Brain microvascular endothelial cell (primary cell): ENCODE measurements at regions not wholly inside any gene's neighbourhood (a gene's known extent, or its start where the extent isn't known, plus 50 kb on each side); places are given as distances from the start of the nearest gene placed in this dataset.

ENCODE experiments used
- DNase-seq: peaks from one replicate; pipeline ENCODE4 v3.0.0-alpha.2; 2020
- H3K27ac ChIP-seq: fragments of 250-450 bp; sonication (Bioruptor Pico); 2 replicates; pipeline ENCODE4 v1.5.1; 2020; ENCODE audit warnings: mild to moderate bottlenecking, moderate library complexity
- H3K27me3 ChIP-seq: fragments of 250-450 bp; sonication (Bioruptor Pico); replicated peaks from 2 replicates; pipeline ENCODE4 v1.5.1; 2020; ENCODE audit warnings: mild to moderate bottlenecking
- H3K36me3 ChIP-seq: fragments of 250-450 bp; sonication (Bioruptor Pico); replicated peaks from 2 replicates; pipeline ENCODE4 v1.5.1; 2020; ENCODE audit warnings: mild to moderate bottlenecking
- H3K4me3 ChIP-seq: 2 replicates; pipeline ENCODE4 v1.5.1; 2011; ENCODE audit warnings: low read depth, mild to moderate bottlenecking, control low read depth, low read length, moderate library complexity
- CTCF ChIP-seq: IDR thresholded peaks from 2 replicates; pipeline ENCODE4 v1.5.1; 2011; ENCODE audit warnings: low read depth, mild to moderate bottlenecking, moderate library complexity, low read length, control low read depth, inconsistent platforms; ENCODE audit errors: missing control alignments
- in situ Hi-C: cut with HindIII; loops from 2 replicates; pipeline ENCODE4 v1.10.0; 2017; ENCODE audit warnings: low sequenced_read_pairs, low pct_ligation_motif_present

GRCh38 chr3:147589016-147589415 is 179.9 kb downstream of the ZIC1 start:
- in situ Hi-C loops, result no loop called here
- Histone ChIP-seq H3K36me3 (no peaks in the 10 kb centered on the region), H3K27ac (no peak overlapping the region), H3K27me3 (no peaks in the 10 kb centered on the region), H3K4me3 (no peak overlapping the region)
- no peak for DNase-seq
- no peak for TF ChIP-seq CTCF

GRCh38 chr3:147604136-147604535 is 195.0 kb downstream of the ZIC1 start:
- no peaks in the 10 kb centered on the region for H3K27me3 ChIP-seq
- in situ Hi-C loops, result loop anchor here (25.0 kb wide), 1 partner anchor 217 kb away; no protein-coding TSS in a partner anchor
- DNase-seq, result no peak
- H3K4me3 ChIP-seq, result no peak overlapping the region
- no peaks in the 10 kb centered on the region for H3K36me3 ChIP-seq
- TF ChIP-seq CTCF, result no peak
- no peak overlapping the region for H3K27ac ChIP-seq

- H3K4me3 ChIP-seq, result no peak overlapping the region
- H3K36me3 ChIP-seq, result no peaks in the 10 kb centered on the region
- TF ChIP-seq CTCF, result no peak
- H3K27ac ChIP-seq, result no peak overlapping the region
- in situ Hi-C loops, result loop anchor here (25.0 kb wide), 1 partner anchor 226 kb away; no protein-coding TSS in a partner anchor
- H3K27me3 ChIP-seq, result no peaks in the 10 kb centered on the region
- no peak for DNase-seq
Measured at GRCh38 chr3:147613725-147614124, 204.6 kb downstream of the ZIC1 start.

GRCh38 chr3:147614210-147614609 is 205.0 kb downstream of the ZIC1 start:
- TF ChIP-seq CTCF, result no peak
- DNase-seq, result no peak
- in situ Hi-C loops, result loop anchor here (25.0 kb wide), 1 partner anchor 227 kb away; no protein-coding TSS in a partner anchor
- Histone ChIP-seq H3K4me3 (no peak overlapping the region), H3K27me3 (no peaks in the 10 kb centered on the region), H3K36me3 (no peaks in the 10 kb centered on the region), H3K27ac (no peak overlapping the region)

- H3K27me3 ChIP-seq, result no peaks in the 10 kb centered on the region
- no peak for TF ChIP-seq CTCF
- no peaks in the 10 kb centered on the region for H3K36me3 ChIP-seq
- in situ Hi-C loops, result loop anchor here (25.0 kb wide), 1 partner anchor 228 kb away; no protein-coding TSS in a partner anchor
- H3K27ac ChIP-seq, result no peak overlapping the region
- DNase-seq, result no peak
- no peak overlapping the region for H3K4me3 ChIP-seq
Measured at GRCh38 chr3:147615035-147615434, 205.9 kb downstream of the ZIC1 start.

- H3K4me3 ChIP-seq, result no peak overlapping the region
- TF ChIP-seq CTCF, result peak; percentile 16
- no peaks in the 10 kb centered on the region for H3K27me3 ChIP-seq
- H3K36me3 ChIP-seq, result no peaks in the 10 kb centered on the region
- no peak for DNase-seq
- H3K27ac ChIP-seq, result no peak overlapping the region
- in situ Hi-C loops, result loop anchor here (25.0 kb wide), 1 partner anchor 230 kb away; no protein-coding TSS in a partner anchor
Measured at GRCh38 chr3:147616998-147617619, 207.9 kb downstream of the ZIC1 start.
